ENCODE measurements at regions not wholly inside any gene's neighbourhood (a gene's known extent, or its start where the extent isn't known, plus 50 kb on each side); places are given as distances from the start of the nearest gene placed in this dataset.

GRCh38 chr3:177740254-177740653 lies 543.0 kb upstream of the TBL1XR1 start (continued):
- TF ChIP-seq RXRA (IDR thresholded peaks at IDR 0.05; ENCODE audit: insufficient read depth, low read depth, low read length) (no peak), CTBP2 (IDR thresholded peaks at IDR 0.05; ENCODE audit: borderline replicate concordance, insufficient read depth, insufficient read length, low read length) (no peak), SIRT6 (IDR thresholded peaks at IDR 0.05; ENCODE audit: low read length) (no peak), HDAC2 (IDR thresholded peaks at IDR 0.05; ENCODE audit: borderline replicate concordance in 1 of 2, low read depth in 2 of 2, low read length in 2 of 2) (no peak), GABPA (IDR thresholded peaks at IDR 0.05; ENCODE audit: borderline replicate concordance, insufficient read depth, low read length) (no peak), CBX8 (IDR thresholded peaks at IDR 0.05; ENCODE audit: borderline replicate concordance, low read depth, low read length) (no peak), CHD7 (IDR thresholded peaks at IDR 0.05; ENCODE audit: insufficient replicate concordance, low read length) (no peak), TEAD4 (IDR thresholded peaks at IDR 0.05; ENCODE audit: low read depth, low read length) (no peak)
